GM12878 (cell line): ENCODE measurements at regions not wholly inside any gene's neighbourhood (a gene's known extent, or its start where the extent isn't known, plus 50 kb on each side); places are given as distances from the start of the nearest gene placed in this dataset.

ENCODE experiments used
- ATAC-seq: fragments of 200-7000 bp; cut with Tn5 transposase; 3 replicates; pipeline ENCODE4 v1.9.1; 2020; ENCODE audit warnings: mild to moderate bottlenecking, moderate library complexity
- BruUV-seq: library from RNA; stranded (reverse); fragments of 400-500 nt; replicated peaks from 2 replicates; lab custom pipeline; 2021; lab: Mats Ljungman, UMichigan
- CTCF ChIA-PET: fragments of 300-600 bp; sonication (Branson Sonifier 250); formaldehyde crosslinking; extraction: SDS; loops from one replicate; lab custom pipeline; 2021; ENCODE audit warnings: inconsistent platforms; lab: Yijun Ruan, JAX
- POLR2A ChIA-PET: fragments of 350-600 bp; formaldehyde crosslinking; extraction: SDS; loops from one replicate; lab custom pipeline; 2021; ENCODE audit warnings: inconsistent platforms; lab: Charles Lee
- RAD21 ChIA-PET: fragments of 300-600 bp; sonication (Branson Sonifier 250); formaldehyde crosslinking; loops from one replicate; lab custom pipeline; 2023; ENCODE audit warnings: antibody characterized with exemption; ENCODE audit not compliant: unreplicated experiment; lab: Charles Lee
- SMC1A ChIA-PET: fragments of 300-600 bp; sonication (Branson Sonifier 250); formaldehyde crosslinking; loops from one replicate; lab custom pipeline; 2023; ENCODE audit not compliant: unreplicated experiment, uncharacterized antibody; lab: Charles Lee
- DNase-seq: peaks from one replicate; pipeline ENCODE4 v3.0.0-alpha.2; 2011; ENCODE audit warnings: low read depth, low spot score
- FAIRE-seq: peaks from 3 replicates; lab custom pipeline; 2011; peaks lifted over from hg19 to GRCh38; lab: Jason Lieb, UNC
- H2AFZ ChIP-seq: 2 replicates; pipeline ENCODE4 v1.6.0; 2011; ENCODE audit warnings: low read depth, low read length, control low read depth; ENCODE audit not compliant: control insufficient read depth
- H3K27ac ChIP-seq: 2 replicates; pipeline ENCODE4 v1.5.1; 2011; ENCODE audit warnings: control low read depth; ENCODE audit not compliant: control insufficient read depth, insufficient read depth
- H3K27me3 ChIP-seq, 2 experiments: replicated peaks in 1 of 2; 2 replicates each; pipeline versions ENCODE4 v1.6.0 to v1.6.1; 2011; ENCODE audit warnings: low read length in 1 of 2; ENCODE audit not compliant: control insufficient read depth in 2 of 2, insufficient read depth in 2 of 2
- H3K36me3 ChIP-seq, 2 experiments: 2 replicates each; pipeline ENCODE4 v1.5.1; 2011; ENCODE audit warnings: low read length in 1 of 2; ENCODE audit not compliant: control insufficient read depth in 2 of 2, insufficient read depth in 2 of 2
- H3K4me1 ChIP-seq: 2 replicates; pipeline ENCODE4 v1.6.1; 2011; ENCODE audit warnings: mild to moderate bottlenecking, low read length, moderate library complexity, mixed read lengths; ENCODE audit not compliant: control insufficient read depth, insufficient read depth
- H3K4me2 ChIP-seq: 2 replicates; pipeline ENCODE4 v1.6.0; 2011; ENCODE audit warnings: control low read depth; ENCODE audit not compliant: control insufficient read depth, insufficient read depth
- H3K4me3 ChIP-seq: fragments of 200-600 bp; sonication (generic); 2 replicates; pipeline ENCODE4 v1.5.1; 2016
- H3K79me2 ChIP-seq: 2 replicates; pipeline ENCODE4 v1.6.0; 2011; ENCODE audit warnings: low read length; ENCODE audit not compliant: control insufficient read depth, insufficient read depth
- H3K9ac ChIP-seq: 2 replicates; pipeline ENCODE4 v1.8.0; 2011; ENCODE audit warnings: low read length, control low read depth, mixed read lengths; ENCODE audit not compliant: control insufficient read depth, insufficient read depth
- H3K9me3 ChIP-seq: replicated peaks from 3 replicates; pipeline ENCODE4 v1.5.1; 2011; ENCODE audit warnings: mild to moderate bottlenecking, low read length; ENCODE audit not compliant: control insufficient read depth, insufficient read depth
- H4K20me1 ChIP-seq: 2 replicates; pipeline ENCODE4 v1.6.0; 2011; ENCODE audit not compliant: control insufficient read depth, insufficient read depth
- ASH2L ChIP-seq: fragments of 300-600, 200-600 bp; sonication (generic); IDR thresholded peaks from 2 replicates; pipeline ENCODE4 v1.6.1; 2017; ENCODE audit warnings: low read depth, mild to moderate bottlenecking, borderline replicate concordance
- DPF2 ChIP-seq: fragments of 450-650 bp; IDR thresholded peaks from 2 replicates; pipeline ENCODE4 v1.6.1; 2017; ENCODE audit warnings: mild to moderate bottlenecking
- MEF2A ChIP-seq: IDR thresholded peaks from 2 replicates; pipeline ENCODE4 v1.6.1; 2011; ENCODE audit warnings: low read depth, mild to moderate bottlenecking, low read length, moderate library complexity; ENCODE audit not compliant: insufficient read depth
- MEF2B ChIP-seq: fragments of 450-650 bp; IDR thresholded peaks from 2 replicates; pipeline ENCODE4 v1.6.1; 2018; ENCODE audit warnings: mild to moderate bottlenecking, moderate library complexity; ENCODE audit not compliant: partially characterized antibody, poor library complexity, severe bottlenecking
- NFYB ChIP-seq: IDR thresholded peaks from 2 replicates; pipeline ENCODE4 v1.6.1; 2011; ENCODE audit warnings: low read depth, mild to moderate bottlenecking, low read length, improper control_type of control experiment, moderate library complexity; ENCODE audit not compliant: insufficient read depth
- POLR2AphosphoS5 ChIP-seq: IDR thresholded peaks from 2 replicates; pipeline ENCODE4 v1.6.1; 2011; ENCODE audit warnings: mild to moderate bottlenecking, low read length, inconsistent platforms
- SKIL ChIP-seq: fragments of 450-650 bp; IDR thresholded peaks from 2 replicates; pipeline ENCODE4 v1.6.1; 2017; ENCODE audit warnings: mild to moderate bottlenecking, low read depth, inconsistent platforms; ENCODE audit not compliant: poor library complexity, severe bottlenecking
- SMAD5 ChIP-seq: IDR thresholded peaks from 2 replicates; pipeline ENCODE4 v1.6.1; 2016; ENCODE audit warnings: antibody characterized with exemption, low read depth
- SREBF2 ChIP-seq: IDR thresholded peaks from 2 replicates; pipeline ENCODE4 v1.6.1; 2012; ENCODE audit warnings: mild to moderate bottlenecking, low read length
- SUPT20H ChIP-seq: IDR thresholded peaks from 2 replicates; pipeline ENCODE4 v1.6.1; 2011; ENCODE audit warnings: low read depth, mild to moderate bottlenecking, low read length, moderate library complexity, borderline replicate concordance; ENCODE audit not compliant: control insufficient read depth
- TBL1XR1 ChIP-seq: IDR thresholded peaks from 2 replicates; pipeline ENCODE4 v1.6.1; 2012; ENCODE audit warnings: low read depth, low read length, improper control_type of control experiment
- ZBED1 ChIP-seq: IDR thresholded peaks from 2 replicates; pipeline ENCODE4 v1.6.1; 2016; ENCODE audit warnings: borderline replicate concordance
- ZBTB40 ChIP-seq: fragments of 450-650 bp; IDR thresholded peaks from 2 replicates; pipeline ENCODE4 v1.6.1; 2016; ENCODE audit warnings: mild to moderate bottlenecking, moderate library complexity, borderline replicate concordance
- WGBS: methylation state at CpG from one replicate; pipeline ENCODE4 v1.1.6; 2016; ENCODE audit warnings: low lambda C conversion rate; ENCODE audit not compliant: insufficient replicate concordance, insufficient coverage; ENCODE audit errors: missing lambda C conversion rate; 5-methylcytosine and 5-hydroxymethylcytosine counted together
- in situ Hi-C: fragments of 300-500 bp; cut with MboI; formaldehyde crosslinking; loops from 9 replicates; pipeline ENCODE4 v1.14.3; 2018; ENCODE audit warnings: mixed read lengths
- intact Hi-C: fragments of 100-400 bp; cut with micrococcal nuclease; formaldehyde crosslinking; loops from one replicate; pipeline ENCODE4 v1.14.2; 2022; ENCODE audit not compliant: unreplicated experiment

- FAIRE-seq, result no peak
- in situ Hi-C loops, result no loop called here
- intact Hi-C loops, result no loop called here
- no peak overlapping the region for H3K4me3 ChIP-seq
- no peaks in the 10 kb centered on the region for H4K20me1 ChIP-seq
- H3K27me3 ChIP-seq, result no peaks in the 10 kb centered on the region
- H2AFZ ChIP-seq, result no peak overlapping the region
- no peak overlapping the region for H3K4me2 ChIP-seq
- ChIA-PET RAD21 (no interaction called here), CTCF (no interaction called here), SMC1A (no interaction called here), POLR2A (no interaction called here)
- no TSS peak for BruUV-seq
- no peaks in the 10 kb centered on the region for H3K36me3 ChIP-seq
- H3K27ac ChIP-seq, result no peak overlapping the region
- H3K79me2 ChIP-seq, result no peaks in the 10 kb centered on the region
- WGBS, result 69% methylated on average over 14 of the region's 14 CpGs
- H3K9ac ChIP-seq, result no peak overlapping the region
- ATAC-seq, result no peak
- H3K9me3 ChIP-seq, result no peaks in the 10 kb centered on the region
- no peak for TF ChIP-seq NFYB
- TF ChIP-seq SMAD5, result no peak
- TF ChIP-seq TBL1XR1, result no peak
- no peak for DNase-seq
- no peaks in the 10 kb centered on the region for H3K4me1 ChIP-seq
These were observed 291.5 kb downstream of the FAM72C start for GRCh38 chr1:143680304-143680703.

GRCh38 chr1:143672983-143673382 lies 298.8 kb downstream of the FAM72C start:
- WGBS, result 25% methylated on average over 2 of the region's 2 CpGs
- Histone ChIP-seq H3K36me3 (no peaks in the 10 kb centered on the region), H2AFZ (no peak overlapping the region), H3K27ac (no peak overlapping the region), H3K27me3 (no peaks in the 10 kb centered on the region), H4K20me1 (no peaks in the 10 kb centered on the region), H3K9ac (no peak overlapping the region), H3K4me2 (no peak overlapping the region), H3K9me3 (no peaks in the 10 kb centered on the region), H3K4me3 (no peak overlapping the region), H3K79me2 (no peaks in the 10 kb centered on the region), H3K4me1 (no peaks in the 10 kb centered on the region)
- in situ Hi-C loops, result no loop called here
- intact Hi-C loops, result no loop called here
- ATAC-seq (no peak; the same call in 2 of the 3 replicates), FAIRE-seq (no peak), DNase-seq (no peak)
- ChIA-PET POLR2A (no interaction called here), SMC1A (no interaction called here), CTCF (no interaction called here), RAD21 (no interaction called here)
- BruUV-seq, result no TSS peak
- no peak for TF ChIP-seq ZBTB40
- no peak for TF ChIP-seq SREBF2
- TF ChIP-seq ZBED1, result no peak
- no peak for TF ChIP-seq POLR2AphosphoS5
- TF ChIP-seq ASH2L, result no peak
- TF ChIP-seq SKIL, result no peak
- no peak for TF ChIP-seq MEF2A
- no peak for TF ChIP-seq DPF2
- no peak for TF ChIP-seq SUPT20H
- no peak for TF ChIP-seq MEF2B
